ENCODE measurements at regions not wholly inside any gene's neighbourhood (a gene's known extent, or its start where the extent isn't known, plus 50 kb on each side); places are given as distances from the start of the nearest gene placed in this dataset.

- no peak for DNase-seq (ENCODE audit: low read depth)
- no peak overlapping the region for H3K4me3 ChIP-seq (ENCODE audit: low read depth, low read length)
- TF ChIP-seq CTCF (IDR thresholded peaks at IDR 0.05; ENCODE audit: insufficient read depth, low read length), result no peak
Observed at GRCh38 chr15:98226578-98226977, 266.1 kb downstream of the ARRDC4 start.

GRCh38 chr15:98228846-98229245 is 268.3 kb downstream of the ARRDC4 start:
- TF ChIP-seq CTCF (IDR thresholded peaks at IDR 0.05; ENCODE audit: insufficient read depth, low read length), result no peak
- DNase-seq (ENCODE audit: low read depth), result no peak
- H3K4me3 ChIP-seq (ENCODE audit: low read depth, low read length), result no peak overlapping the region

GRCh38 chr15:98230975-98231374 is 270.5 kb downstream of the ARRDC4 start:
- H3K4me3 ChIP-seq (ENCODE audit: low read depth, low read length), result no peak overlapping the region
- no peak for DNase-seq (ENCODE audit: low read depth)
- no peak for TF ChIP-seq CTCF (IDR thresholded peaks at IDR 0.05; ENCODE audit: insufficient read depth, low read length)

- H3K4me3 ChIP-seq (ENCODE audit: low read depth, low read length), result no peak overlapping the region
- no peak for TF ChIP-seq CTCF (IDR thresholded peaks at IDR 0.05; ENCODE audit: insufficient read depth, low read length)
- DNase-seq (ENCODE audit: low read depth), result no peak
Observed at GRCh38 chr15:98231696-98232440, 271.4 kb downstream of the ARRDC4 start.

GRCh38 chr15:98232761-98233160 is 272.3 kb downstream of the ARRDC4 start:
- no peak for TF ChIP-seq CTCF (IDR thresholded peaks at IDR 0.05; ENCODE audit: insufficient read depth, low read length)
- H3K4me3 ChIP-seq (ENCODE audit: low read depth, low read length), result no peak overlapping the region
- DNase-seq (ENCODE audit: low read depth), result no peak

- DNase-seq (ENCODE audit: low read depth), result no peak
- H3K4me3 ChIP-seq (ENCODE audit: low read depth, low read length), result no peak overlapping the region
- TF ChIP-seq CTCF (IDR thresholded peaks at IDR 0.05; ENCODE audit: insufficient read depth, low read length), result no peak
Observed at GRCh38 chr15:98233873-98234272, 273.4 kb downstream of the ARRDC4 start.

- DNase-seq (ENCODE audit: low read depth), result no peak
- no peak for TF ChIP-seq CTCF (IDR thresholded peaks at IDR 0.05; ENCODE audit: insufficient read depth, low read length)
- no peak overlapping the region for H3K4me3 ChIP-seq (ENCODE audit: low read depth, low read length)
Observed at GRCh38 chr15:98240303-98240702, 279.8 kb downstream of the ARRDC4 start.
